Gastrocnemius medialis (tissue), 4 donors: ENCODE measurements at regions not wholly inside any gene's neighbourhood (a gene's known extent, or its start where the extent isn't known, plus 50 kb on each side); places are given as distances from the start of the nearest gene placed in this dataset.

Source experiments
- CTCF ChIP-seq, 5 experiments: fragments of 450-650 bp in 3 of 5; fragments of 200-600 bp in 2 of 5; sonication (generic) in 2 of 5; IDR thresholded peaks in 4 of 5; conservative IDR thresholded peaks in 1 of 5; 1 replicate in 4 of 5; 2 replicates in 1 of 5; pipeline ENCODE4 v1.5.1; 2016 to 2019; ENCODE audit warnings: antibody characterized with exemption in 5 of 5, mild to moderate bottlenecking in 3 of 5, moderate library complexity in 3 of 5
- POLR2A ChIP-seq, 2 donors: fragments of 450-650 bp; IDR thresholded peaks; one replicate each; pipeline ENCODE4 v1.6.1; 2017; ENCODE audit warnings: antibody characterized with exemption in 2 of 2, mild to moderate bottlenecking in 2 of 2, moderate library complexity in 2 of 2

DNA sequence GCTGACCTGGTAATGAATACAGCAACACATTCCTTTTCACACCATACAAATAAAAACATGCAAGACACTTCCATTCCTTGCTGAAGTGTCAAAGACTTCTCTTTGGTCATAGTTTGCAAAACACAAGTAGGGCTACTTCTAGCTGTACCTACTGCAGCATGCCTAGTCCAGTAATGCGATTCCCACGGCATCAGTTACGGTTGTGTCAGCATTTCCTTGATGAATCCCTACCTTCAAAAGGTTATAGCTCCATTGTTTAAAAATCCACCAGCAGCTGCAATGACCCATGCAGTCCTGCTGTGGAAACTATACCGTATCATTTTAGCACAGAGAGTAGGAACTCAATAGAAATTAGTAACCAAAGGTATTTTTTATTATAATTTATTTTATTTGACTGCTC, 1371.5 kb downstream of the EPHA7 start:
- TF ChIP-seq CTCF (IDR thresholded peaks at IDR 0.05 in 4 of 5, conservative IDR thresholded peaks at IDR 0.05 in 1 of 5), result no peak
- no peak for TF ChIP-seq POLR2A (IDR thresholded peaks at IDR 0.05)
